ENCODE measurements at regions not wholly inside any gene's neighbourhood (a gene's known extent, or its start where the extent isn't known, plus 50 kb on each side); places are given as distances from the start of the nearest gene placed in this dataset.
A peak's percentile ranks its signal among the peaks of the same experiment; 100 is the strongest.

- H3K4me3 ChIP-seq (ENCODE audit: low read length) = peak overlapping the region; percentile 50
- peak overlapping the region; percentile 65 for H3K4me2 ChIP-seq (ENCODE audit: low read length)
- no peaks in the 10 kb centered on the region for H3K9me2 ChIP-seq (replicated peaks; ENCODE audit: control insufficient read depth, low read length)
- no peaks in the 10 kb centered on the region for H3K36me3 ChIP-seq (ENCODE audit: control insufficient read depth, low read length)
- H3K27ac ChIP-seq (ENCODE audit: low read depth, low read length) = peak overlapping the region; percentile 84
- TF ChIP-seq EZH2phosphoT487 (IDR thresholded peaks at IDR 0.05; ENCODE audit: borderline replicate concordance, low read length) = no peak
- TF ChIP-seq CTCF (IDR thresholded peaks at IDR 0.05; ENCODE audit: low read depth, low read length, poor library complexity, severe bottlenecking) = no peak
- no peaks in the 10 kb centered on the region for H3K79me2 ChIP-seq (ENCODE audit: control insufficient read depth, low read length)
- H3F3A ChIP-seq (ENCODE audit: control insufficient read depth, insufficient read depth) = peaks cover 51% of the 10 kb centered on the region
- H3K9me3 ChIP-seq (ENCODE audit: control insufficient read depth, insufficient read depth, low read length) = no peaks in the 10 kb centered on the region
- peaks cover 98% of the 10 kb centered on the region for H3K4me1 ChIP-seq (ENCODE audit: control insufficient read depth, low read length)
- H3K27me3 ChIP-seq (ENCODE audit: control insufficient read depth, low read length) = no peaks in the 10 kb centered on the region
- no peaks in the 10 kb centered on the region for H4K20me1 ChIP-seq (ENCODE audit: control insufficient read depth, insufficient read depth, low read depth, low read length)
These were observed 118.9 kb upstream of the SLC34A2 start for GRCh38 chr4:25536564-25537320.

GRCh38 chr4:25538430-25538829 is 117.2 kb upstream of the SLC34A2 start:
- Histone ChIP-seq H3K27me3 (ENCODE audit: control insufficient read depth, low read length) (no peaks in the 10 kb centered on the region), H3K4me1 (ENCODE audit: control insufficient read depth, low read length) (peaks cover 85% of the 10 kb centered on the region), H3K4me3 (ENCODE audit: low read length) (no peak overlapping the region), H3K79me2 (ENCODE audit: control insufficient read depth, low read length) (no peaks in the 10 kb centered on the region), H3F3A (ENCODE audit: control insufficient read depth, insufficient read depth) (peaks cover 48% of the 10 kb centered on the region), H3K27ac (ENCODE audit: low read depth, low read length) (peak overlapping the region; percentile 30), H3K9me2 (replicated peaks; ENCODE audit: control insufficient read depth, low read length) (no peaks in the 10 kb centered on the region), H4K20me1 (ENCODE audit: control insufficient read depth, insufficient read depth, low read depth, low read length) (no peaks in the 10 kb centered on the region), H3K36me3 (ENCODE audit: control insufficient read depth, low read length) (no peaks in the 10 kb centered on the region), H3K9me3 (ENCODE audit: control insufficient read depth, insufficient read depth, low read length) (no peaks in the 10 kb centered on the region), H3K4me2 (ENCODE audit: low read length) (peak overlapping the region; percentile 65)
- TF ChIP-seq CTCF (IDR thresholded peaks at IDR 0.05; ENCODE audit: low read depth, low read length, poor library complexity, severe bottlenecking) (no peak), EZH2phosphoT487 (IDR thresholded peaks at IDR 0.05; ENCODE audit: borderline replicate concordance, low read length) (no peak)

GRCh38 chr4:25539241-25539640 is 116.4 kb upstream of the SLC34A2 start:
- no peaks in the 10 kb centered on the region for H3K27me3 ChIP-seq (ENCODE audit: control insufficient read depth, low read length)
- peaks cover 84% of the 10 kb centered on the region for H3K4me1 ChIP-seq (ENCODE audit: control insufficient read depth, low read length)
- H3F3A ChIP-seq (ENCODE audit: control insufficient read depth, insufficient read depth) = peaks cover 48% of the 10 kb centered on the region
- no peaks in the 10 kb centered on the region for H3K9me2 ChIP-seq (replicated peaks; ENCODE audit: control insufficient read depth, low read length)
- TF ChIP-seq EZH2phosphoT487 (IDR thresholded peaks at IDR 0.05; ENCODE audit: borderline replicate concordance, low read length) (no peak), CTCF (IDR thresholded peaks at IDR 0.05; ENCODE audit: low read depth, low read length, poor library complexity, severe bottlenecking) (no peak)
- H3K36me3 ChIP-seq (ENCODE audit: control insufficient read depth, low read length) = no peaks in the 10 kb centered on the region
- no peak overlapping the region for H3K27ac ChIP-seq (ENCODE audit: low read depth, low read length)
- no peaks in the 10 kb centered on the region for H3K79me2 ChIP-seq (ENCODE audit: control insufficient read depth, low read length)
- H3K4me3 ChIP-seq (ENCODE audit: low read length) = no peak overlapping the region
- no peaks in the 10 kb centered on the region for H4K20me1 ChIP-seq (ENCODE audit: control insufficient read depth, insufficient read depth, low read depth, low read length)
- H3K4me2 ChIP-seq (ENCODE audit: low read length) = no peak overlapping the region
- no peaks in the 10 kb centered on the region for H3K9me3 ChIP-seq (ENCODE audit: control insufficient read depth, insufficient read depth, low read length)
